HG02610 (cell line): ENCODE measurements at regions not wholly inside any gene's neighbourhood (a gene's known extent, or its start where the extent isn't known, plus 50 kb on each side); places are given as distances from the start of the nearest gene placed in this dataset.
"Not testable (repeated sequence)": the region's sequence is repeated elsewhere in the genome, so short reads cannot be mapped to it uniquely, and the experiment has no call there.

Experiments used
- ATAC-seq: cut with Tn5 transposase; IDR thresholded peaks from one replicate; pipeline ENCODE4 v1.9.1; 2021; ENCODE audit warnings: mild to moderate bottlenecking, moderate library complexity; ENCODE audit not compliant: unreplicated experiment

- no peak for ATAC-seq
These were observed 132.2 kb upstream of the MPHOSPH6 start for GRCh38 chr16:82302042-82302727.

DNA sequence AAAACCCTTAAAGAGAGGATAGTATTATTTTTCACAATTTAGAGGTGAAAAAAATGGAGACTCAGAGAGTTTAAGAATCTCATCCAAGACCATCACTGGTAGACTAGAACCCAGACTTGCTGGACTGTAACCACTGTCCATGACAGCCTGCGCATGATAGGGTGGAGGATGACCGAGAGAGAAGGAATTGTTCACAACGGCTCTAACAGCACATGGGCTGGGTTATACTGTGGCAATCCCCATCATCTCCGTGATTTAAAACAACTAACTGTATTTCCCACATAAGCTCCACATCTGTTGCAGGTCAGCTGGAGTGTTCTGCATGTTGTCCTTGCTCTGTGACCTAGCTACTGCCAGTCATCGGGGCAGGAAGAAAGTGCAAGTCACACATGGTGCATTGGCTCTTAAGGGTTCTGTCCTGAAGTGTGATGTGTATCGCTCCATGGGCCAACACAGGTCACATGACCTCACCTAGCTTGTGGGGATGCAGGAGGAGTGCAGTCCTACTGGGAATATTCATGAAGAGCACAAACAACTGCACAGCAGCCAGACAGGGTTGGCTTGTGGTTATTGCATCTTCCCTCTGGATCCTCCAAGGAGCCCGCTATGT lies 131.2 kb upstream of the MPHOSPH6 start:
- no peak for ATAC-seq

- no peak for ATAC-seq
These were observed 130.4 kb upstream of the MPHOSPH6 start for GRCh38 chr16:82300374-82300951.

DNA sequence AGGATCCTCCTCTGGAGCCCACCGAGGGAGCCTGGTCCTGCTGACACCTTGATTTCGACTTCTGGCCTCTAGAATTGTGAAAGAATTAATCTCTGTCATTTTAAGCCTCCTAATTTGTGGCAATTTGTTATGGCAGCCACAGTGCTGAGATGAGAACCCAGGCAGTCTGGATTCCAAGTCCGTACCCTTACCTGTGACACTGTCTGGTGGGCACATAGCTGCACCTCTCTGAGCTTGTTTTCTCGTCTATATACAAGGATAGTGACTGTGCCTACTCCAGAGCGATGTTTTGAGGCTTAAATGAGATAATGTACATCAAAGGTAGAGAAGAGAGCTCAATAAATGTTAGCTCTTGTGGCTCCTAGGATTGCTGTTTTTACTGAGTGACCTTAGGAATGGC lies 128.4 kb upstream of the MPHOSPH6 start:
- no peak for ATAC-seq

DNA sequence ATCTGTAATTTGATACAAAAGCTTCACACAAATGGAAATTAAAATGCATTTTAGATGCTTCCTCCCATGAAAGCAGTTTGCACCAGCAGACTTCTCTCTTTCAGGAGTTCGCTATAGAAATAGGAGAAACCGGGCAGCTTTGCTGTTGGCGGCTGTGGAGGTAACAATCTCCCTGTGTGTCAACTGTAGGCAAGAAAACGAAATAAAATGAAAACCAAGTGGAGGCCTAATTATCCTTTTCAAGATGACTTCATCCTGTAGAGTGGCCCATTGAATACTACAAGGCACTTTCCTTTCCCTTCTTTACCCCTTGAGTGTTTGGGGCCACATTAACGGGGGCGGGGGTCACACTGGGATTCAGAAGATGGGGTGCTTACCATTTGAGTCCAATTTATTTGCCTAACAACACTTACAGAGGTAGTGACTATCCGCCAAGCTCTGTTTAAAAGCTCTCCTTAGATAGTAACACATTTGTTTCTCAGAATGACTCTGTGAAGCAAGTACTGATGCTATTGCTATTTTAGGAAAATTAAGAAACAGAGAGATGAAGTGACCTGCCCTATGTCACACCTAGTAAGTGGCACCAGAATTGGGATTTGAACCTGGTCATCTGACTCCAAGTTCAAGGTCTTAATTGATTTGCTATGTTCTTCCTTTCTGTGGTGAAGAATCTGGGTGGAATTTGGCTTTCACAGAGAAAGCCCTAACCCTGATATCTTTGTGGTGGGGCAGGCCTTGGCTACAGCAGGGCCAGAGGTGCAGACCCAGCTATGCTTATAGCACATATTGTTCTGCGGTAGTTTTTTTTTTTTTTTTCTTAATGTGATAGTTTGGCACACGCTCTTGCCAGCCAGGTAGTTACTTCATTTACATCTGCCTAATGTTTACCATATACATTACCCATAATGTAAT lies 125.5 kb upstream of the MPHOSPH6 start:
- ATAC-seq, result no peak

- no peak for ATAC-seq
These were observed 123.6 kb upstream of the MPHOSPH6 start for GRCh38 chr16:82293671-82294070.

DNA sequence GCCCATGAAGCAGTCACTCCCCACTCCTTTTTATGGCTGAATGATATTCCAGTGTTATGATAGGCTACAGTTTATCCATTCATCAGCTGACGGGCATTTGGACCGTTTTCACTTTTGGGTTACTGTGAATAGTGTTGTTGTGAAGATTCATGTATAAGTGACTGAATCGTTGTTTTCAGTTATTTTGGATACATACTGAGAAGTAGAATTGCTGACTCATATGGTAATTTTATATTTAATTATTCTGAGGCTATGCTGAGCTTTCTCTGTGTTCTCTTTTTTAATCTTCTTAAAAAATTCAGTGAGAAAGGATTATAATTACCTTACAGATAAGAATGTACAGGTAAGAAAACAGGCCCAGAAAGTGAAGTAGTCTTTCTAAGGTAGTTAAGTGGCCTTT lies 117.9 kb upstream of the MPHOSPH6 start:
- no peak for ATAC-seq

DNA sequence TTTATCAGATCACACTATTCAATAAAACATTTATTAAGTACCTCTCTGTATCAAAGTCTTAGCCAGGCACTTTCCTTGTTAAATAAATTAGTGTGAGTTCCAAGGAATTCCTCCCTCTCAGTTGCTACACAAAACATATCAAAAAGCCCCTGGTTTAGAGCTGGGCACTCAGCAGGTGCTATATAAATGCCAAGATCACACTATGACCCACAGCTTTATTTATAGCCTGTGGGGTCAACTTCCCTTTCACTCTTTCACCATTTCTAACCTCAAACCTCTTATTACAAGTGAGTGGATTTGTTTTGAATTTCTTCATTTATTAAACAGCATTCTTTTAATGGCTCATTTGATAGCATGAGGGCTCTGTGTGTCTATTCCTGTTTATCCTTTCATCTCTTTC lies 112.6 kb upstream of the MPHOSPH6 start:
- ATAC-seq, result no peak

DNA sequence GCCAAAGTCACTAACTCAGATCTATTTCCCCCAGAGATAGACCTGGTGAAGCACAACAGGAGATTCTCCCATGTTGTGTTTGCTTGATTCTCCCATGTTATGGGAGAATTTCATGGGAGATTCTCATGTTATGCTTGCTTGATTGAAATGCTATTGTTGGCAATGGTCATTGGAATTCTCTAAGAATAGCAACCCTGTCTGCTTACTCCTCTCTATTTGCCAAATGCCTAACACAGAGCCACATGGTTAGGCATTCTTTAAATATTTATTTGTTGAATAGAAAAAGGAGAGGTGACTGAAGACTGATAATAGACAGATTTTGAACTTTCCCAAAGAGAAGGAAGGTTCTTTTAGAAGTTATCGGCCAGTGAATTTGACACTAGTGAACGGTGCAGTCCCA lies 111.5 kb upstream of the MPHOSPH6 start:
- ATAC-seq, result no peak

GRCh38 chr16:82280867-82281266 lies 110.8 kb upstream of the MPHOSPH6 start:
- no peak for ATAC-seq

- not testable (repeated sequence) for ATAC-seq
These were observed 105.3 kb upstream of the MPHOSPH6 start for GRCh38 chr16:82275349-82275748.

GRCh38 chr16:82271636-82272035 lies 101.6 kb upstream of the MPHOSPH6 start:
- ATAC-seq, result no peak

GRCh38 chr16:82267675-82268074 lies 97.7 kb upstream of the MPHOSPH6 start:
- ATAC-seq, result not testable (repeated sequence)

- no peak for ATAC-seq
These were observed 95.8 kb upstream of the MPHOSPH6 start for GRCh38 chr16:82265809-82266208.

DNA sequence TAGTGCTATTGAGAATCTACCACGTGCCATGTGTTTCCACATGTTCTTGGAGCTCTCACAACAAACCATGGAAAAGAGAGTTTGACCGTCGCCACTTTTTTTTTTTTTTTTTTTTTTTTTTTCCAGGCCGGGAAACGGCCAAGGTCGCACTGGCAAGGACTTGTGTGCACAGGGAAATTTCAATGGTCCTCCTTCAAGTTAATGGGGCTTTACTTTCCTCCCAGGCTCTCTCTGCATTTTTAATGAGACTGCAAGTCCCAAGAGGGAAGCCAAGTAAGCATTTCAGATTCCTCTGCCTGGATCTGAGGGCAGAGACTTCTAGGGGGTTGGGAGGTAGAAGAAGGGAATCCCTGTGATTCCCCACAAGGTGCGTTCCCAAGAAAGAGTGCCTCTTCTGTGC lies 94.7 kb upstream of the MPHOSPH6 start:
- ATAC-seq, result no peak

DNA sequence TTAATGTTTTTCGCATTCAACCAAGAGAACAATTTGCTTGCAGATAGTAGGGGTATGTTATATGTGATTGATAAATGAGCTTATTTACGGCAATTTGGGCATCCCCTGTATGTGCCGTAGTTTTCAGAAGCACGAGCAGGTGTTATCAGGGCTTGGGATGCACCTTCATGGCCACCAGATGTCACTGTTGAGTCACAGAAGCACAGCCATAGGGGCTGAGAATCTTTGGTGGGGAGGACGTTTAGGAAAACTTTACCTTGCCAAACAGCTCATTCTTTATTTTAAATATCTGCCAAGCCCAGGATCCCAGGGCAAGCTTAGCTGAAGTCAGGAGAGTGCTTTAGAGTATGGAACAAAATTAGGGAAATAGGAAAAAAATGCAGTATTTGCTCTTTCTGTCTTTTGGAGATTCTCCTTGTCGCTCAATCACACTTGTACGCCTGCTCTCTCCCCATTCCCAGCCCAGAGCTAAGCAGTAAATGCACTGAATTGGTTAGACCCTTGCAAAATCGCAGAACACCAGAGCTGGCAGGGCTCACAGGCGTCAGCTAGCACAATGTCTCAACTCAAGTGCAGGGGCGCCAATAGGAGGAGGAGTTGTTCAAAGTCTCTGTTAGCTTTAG lies 93.6 kb upstream of the MPHOSPH6 start:
- ATAC-seq, result peak; percentile 55

GRCh38 chr16:82262244-82262643 lies 92.2 kb upstream of the MPHOSPH6 start:
- ATAC-seq, result no peak

GRCh38 chr16:82260212-82260795 lies 90.3 kb upstream of the MPHOSPH6 start:
- no peak for ATAC-seq

DNA sequence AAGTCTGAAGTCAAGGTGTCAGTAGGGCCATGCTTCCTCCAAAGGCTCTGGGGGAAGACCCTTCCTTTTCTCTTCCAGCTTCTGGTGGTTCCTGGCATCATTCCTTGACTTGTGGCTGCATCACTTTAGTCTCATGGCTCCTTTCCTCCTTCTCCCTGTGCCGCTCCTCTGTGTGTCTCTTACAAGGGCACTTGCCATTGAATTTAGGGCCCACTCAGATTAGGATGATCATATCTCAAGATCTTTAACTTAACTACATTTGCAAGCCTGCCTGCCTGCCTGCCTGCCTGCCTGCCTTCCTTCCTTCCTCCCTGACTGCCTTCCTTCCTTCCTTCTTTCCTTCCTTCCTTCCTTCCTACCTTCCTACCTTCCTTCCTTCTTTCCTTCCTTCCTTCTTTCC lies 89.7 kb upstream of the MPHOSPH6 start:
- no peak for ATAC-seq

- no peak for ATAC-seq
These were observed 88.0 kb upstream of the MPHOSPH6 start for GRCh38 chr16:82257990-82258389.

GRCh38 chr16:82252582-82252981 lies 82.6 kb upstream of the MPHOSPH6 start:
- ATAC-seq, result no peak
